Loucy (cell line): ENCODE measurements at regions not wholly inside any gene's neighbourhood (a gene's known extent, or its start where the extent isn't known, plus 50 kb on each side); places are given as distances from the start of the nearest gene placed in this dataset.

Experiments used
- H2AFZ ChIP-seq: fragments of 200-600 bp; sonication (generic); 2 replicates; pipeline ENCODE4 v1.6.0; 2016; ENCODE audit warnings: antibody characterized with exemption, mild to moderate bottlenecking, low read length, moderate library complexity
- H3F3A ChIP-seq: fragments of 200-600 bp; 2 replicates; pipeline ENCODE4 v1.6.0; 2016; ENCODE audit warnings: antibody characterized with exemption, low read depth, mild to moderate bottlenecking
- H3K27me3 ChIP-seq: fragments of 200-600 bp; sonication (generic); 2 replicates; pipeline ENCODE4 v1.6.1; 2014; ENCODE audit warnings: low read length, mild to moderate bottlenecking; ENCODE audit not compliant: insufficient read depth, poor library complexity, severe bottlenecking
- H3K36me3 ChIP-seq: fragments of 200-600 bp; sonication (generic); 2 replicates; pipeline ENCODE4 v1.6.1; 2016; ENCODE audit warnings: low read length; ENCODE audit not compliant: insufficient read depth
- H3K4me1 ChIP-seq: fragments of 200-600 bp; sonication (generic); 2 replicates; pipeline ENCODE4 v1.5.1; 2014; ENCODE audit warnings: low read length, mild to moderate bottlenecking; ENCODE audit not compliant: insufficient read depth, poor library complexity, severe bottlenecking
- H3K4me2 ChIP-seq: fragments of 200-600 bp; sonication (generic); 2 replicates; pipeline ENCODE4 v1.6.0; 2014; ENCODE audit warnings: antibody characterized with exemption, low read length, low read depth, mild to moderate bottlenecking; ENCODE audit not compliant: poor library complexity, severe bottlenecking
- H3K4me3 ChIP-seq: fragments of 200-600 bp; sonication (generic); 2 replicates; pipeline ENCODE4 v1.5.1; 2014; ENCODE audit warnings: low read length, mild to moderate bottlenecking, mixed read lengths; ENCODE audit not compliant: poor library complexity, severe bottlenecking
- H3K79me2 ChIP-seq: fragments of 200-600 bp; sonication (generic); 2 replicates; pipeline ENCODE4 v1.6.1; 2014; ENCODE audit warnings: low read length; ENCODE audit not compliant: insufficient read depth
- H3K9ac ChIP-seq: fragments of 200-600 bp; sonication (generic); 2 replicates; pipeline ENCODE4 v1.6.0; 2014; ENCODE audit warnings: mild to moderate bottlenecking, low read depth, low read length, moderate library complexity; ENCODE audit not compliant: poor library complexity, severe bottlenecking
- H3K9me2 ChIP-seq: fragments of 200-600 bp; sonication (generic); replicated peaks from 2 replicates; pipeline ENCODE4 v1.6.1; 2016; ENCODE audit warnings: low read depth, low read length, mixed read lengths
- H3K9me3 ChIP-seq: fragments of 200-600 bp; sonication (generic); 2 replicates; pipeline ENCODE4 v1.6.1; 2014; ENCODE audit warnings: mild to moderate bottlenecking, antibody characterized with exemption, low read length, low read depth; ENCODE audit not compliant: insufficient read depth
- H4K20me1 ChIP-seq: fragments of 200-600 bp; sonication (generic); 2 replicates; pipeline ENCODE4 v1.6.0; 2014; ENCODE audit warnings: antibody characterized with exemption, low read length, mild to moderate bottlenecking; ENCODE audit not compliant: insufficient read depth, poor library complexity, severe bottlenecking
- EZH2phosphoT487 ChIP-seq: fragments of 200-600 bp; IDR thresholded peaks from 2 replicates; pipeline ENCODE4 v1.6.1; 2018; ENCODE audit warnings: antibody characterized with exemption, mild to moderate bottlenecking, moderate library complexity, borderline replicate concordance
- TF ChIP-seq, protein P1 (sequence below): fragments of 200-600 bp; sonication (generic); conservative IDR thresholded peaks from 2 replicates; pipeline ENCODE4 v1.5.1; 2014; ENCODE audit warnings: mild to moderate bottlenecking, antibody characterized with exemption, low read length

DNA sequence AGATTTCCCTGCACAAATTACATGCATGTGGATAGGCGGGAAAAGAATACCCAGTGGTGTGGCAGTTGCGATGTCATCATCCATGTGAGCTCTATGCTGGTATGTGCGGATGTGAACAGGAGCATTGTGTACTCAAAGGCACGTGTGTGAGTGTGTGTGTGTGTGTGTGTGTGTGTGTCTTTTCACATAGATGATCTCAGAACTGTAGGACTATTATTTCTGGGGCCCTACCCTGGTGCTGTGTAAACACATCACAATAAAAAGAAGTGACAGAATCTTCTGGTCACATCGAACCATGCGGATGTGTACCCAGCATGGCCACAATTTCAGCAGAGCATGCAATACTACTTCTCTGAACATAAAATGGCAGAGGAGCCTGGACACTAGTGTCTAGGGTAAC, 624.8 kb downstream of the MID1IP1 start:
- H3K27me3 ChIP-seq: no peaks in the 10 kb centered on the region
- no peak for TF ChIP-seq EZH2phosphoT487
- TF ChIP-seq, protein P1, sequence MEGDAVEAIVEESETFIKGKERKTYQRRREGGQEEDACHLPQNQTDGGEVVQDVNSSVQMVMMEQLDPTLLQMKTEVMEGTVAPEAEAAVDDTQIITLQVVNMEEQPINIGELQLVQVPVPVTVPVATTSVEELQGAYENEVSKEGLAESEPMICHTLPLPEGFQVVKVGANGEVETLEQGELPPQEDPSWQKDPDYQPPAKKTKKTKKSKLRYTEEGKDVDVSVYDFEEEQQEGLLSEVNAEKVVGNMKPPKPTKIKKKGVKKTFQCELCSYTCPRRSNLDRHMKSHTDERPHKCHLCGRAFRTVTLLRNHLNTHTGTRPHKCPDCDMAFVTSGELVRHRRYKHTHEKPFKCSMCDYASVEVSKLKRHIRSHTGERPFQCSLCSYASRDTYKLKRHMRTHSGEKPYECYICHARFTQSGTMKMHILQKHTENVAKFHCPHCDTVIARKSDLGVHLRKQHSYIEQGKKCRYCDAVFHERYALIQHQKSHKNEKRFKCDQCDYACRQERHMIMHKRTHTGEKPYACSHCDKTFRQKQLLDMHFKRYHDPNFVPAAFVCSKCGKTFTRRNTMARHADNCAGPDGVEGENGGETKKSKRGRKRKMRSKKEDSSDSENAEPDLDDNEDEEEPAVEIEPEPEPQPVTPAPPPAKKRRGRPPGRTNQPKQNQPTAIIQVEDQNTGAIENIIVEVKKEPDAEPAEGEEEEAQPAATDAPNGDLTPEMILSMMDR: no peak
- H3K79me2 ChIP-seq: no peaks in the 10 kb centered on the region
- H3K4me3 ChIP-seq: no peak overlapping the region
- H3F3A ChIP-seq: no peaks in the 10 kb centered on the region
- no peaks in the 10 kb centered on the region for H3K4me1 ChIP-seq
- H4K20me1 ChIP-seq: no peaks in the 10 kb centered on the region
- no peaks in the 10 kb centered on the region for H3K9me3 ChIP-seq
- H2AFZ ChIP-seq: no peak overlapping the region
- no peak overlapping the region for H3K9ac ChIP-seq
- no peak overlapping the region for H3K4me2 ChIP-seq
- no peaks in the 10 kb centered on the region for H3K9me2 ChIP-seq
- no peaks in the 10 kb centered on the region for H3K36me3 ChIP-seq

DNA sequence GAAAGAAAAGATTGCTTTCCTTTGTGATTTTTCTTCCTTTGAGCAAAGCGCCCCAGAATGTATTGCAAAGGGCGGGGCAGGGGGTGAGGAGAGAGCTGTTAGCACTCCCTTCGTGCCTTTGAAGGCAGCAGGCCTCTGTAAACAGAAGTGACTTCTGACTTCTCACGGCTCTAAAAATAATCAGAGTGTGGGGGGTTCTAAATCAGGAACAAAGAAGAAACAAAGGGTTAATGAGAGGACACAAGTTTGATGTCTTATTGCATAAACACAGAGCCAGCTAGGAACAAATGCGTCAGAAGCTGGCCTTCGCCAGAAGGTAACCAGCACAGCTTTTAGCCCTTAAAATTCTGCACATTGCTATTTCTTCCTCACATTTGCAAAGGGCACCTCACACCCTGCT, 626.2 kb downstream of the MID1IP1 start:
- Histone ChIP-seq H3K4me1 (no peaks in the 10 kb centered on the region), H2AFZ (no peak overlapping the region), H4K20me1 (no peaks in the 10 kb centered on the region), H3K79me2 (no peaks in the 10 kb centered on the region), H3F3A (no peaks in the 10 kb centered on the region), H3K9ac (no peak overlapping the region), H3K9me2 (no peaks in the 10 kb centered on the region), H3K27me3 (no peaks in the 10 kb centered on the region), H3K4me2 (no peak overlapping the region), H3K36me3 (no peaks in the 10 kb centered on the region), H3K9me3 (no peaks in the 10 kb centered on the region), H3K4me3 (no peak overlapping the region)
- TF ChIP-seq EZH2phosphoT487: no peak
- TF ChIP-seq, protein P1: no peak

DNA sequence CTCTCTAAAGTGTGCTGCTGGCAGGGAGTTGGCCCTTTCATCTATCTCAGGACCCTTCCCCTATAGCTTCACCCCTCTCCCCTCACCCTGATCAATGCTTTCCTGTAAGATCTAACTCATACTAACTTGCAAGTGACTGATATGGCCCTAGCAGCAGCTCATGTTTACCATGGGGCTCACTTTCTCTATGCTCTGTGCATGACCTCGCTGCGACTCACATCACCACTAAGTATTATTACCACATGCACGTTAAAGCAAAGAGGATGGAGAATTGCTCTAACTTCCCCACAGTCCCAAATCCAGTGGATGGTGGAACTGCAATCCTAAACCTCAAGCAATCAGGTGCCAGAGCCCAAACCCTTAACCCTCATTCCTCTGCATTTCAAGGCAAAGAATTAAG, 626.6 kb downstream of the MID1IP1 start:
- H3K27me3 ChIP-seq: no peaks in the 10 kb centered on the region
- no peaks in the 10 kb centered on the region for H3K9me2 ChIP-seq
- no peak overlapping the region for H3K4me3 ChIP-seq
- H3K4me2 ChIP-seq: no peak overlapping the region
- no peak overlapping the region for H3K9ac ChIP-seq
- H3K36me3 ChIP-seq: no peaks in the 10 kb centered on the region
- H3K79me2 ChIP-seq: no peaks in the 10 kb centered on the region
- no peaks in the 10 kb centered on the region for H4K20me1 ChIP-seq
- H3K4me1 ChIP-seq: peaks cover 3% of the 10 kb centered on the region
- H3F3A ChIP-seq: no peaks in the 10 kb centered on the region
- H3K9me3 ChIP-seq: no peaks in the 10 kb centered on the region
- no peak for TF ChIP-seq EZH2phosphoT487
- TF ChIP-seq, protein P1: no peak
- H2AFZ ChIP-seq: no peak overlapping the region
